OCI-LY3 (cell line): ENCODE measurements at regions not wholly inside any gene's neighbourhood (a gene's known extent, or its start where the extent isn't known, plus 50 kb on each side); places are given as distances from the start of the nearest gene placed in this dataset.

Experiments
- H2AFZ ChIP-seq: fragments of 200-600, 300-600 bp; shearing (Covaris generic); 2 replicates; pipeline ENCODE4 v1.6.0; 2014; ENCODE audit warnings: antibody characterized with exemption, low read depth, low read length
- H3K27ac ChIP-seq: fragments of 200-600, 300-600 bp; sonication (generic); 2 replicates; pipeline ENCODE4 v1.5.1; 2014; ENCODE audit warnings: mild to moderate bottlenecking, low read length, moderate library complexity, mixed read lengths
- H3K27me3 ChIP-seq: fragments of 200-600, 300-600 bp; sonication (generic); 2 replicates; pipeline ENCODE4 v1.6.1; 2014; ENCODE audit warnings: low read depth, low read length, mixed read lengths
- H3K36me3 ChIP-seq: fragments of 200-600, 300-600 bp; sonication (generic); replicated peaks from 2 replicates; pipeline ENCODE3; 2014; ENCODE audit warnings: low read depth, low read length, mixed read lengths
- H3K4me1 ChIP-seq: fragments of 300-600, 200-600 bp; sonication (generic); 2 replicates; pipeline ENCODE4 v1.6.1; 2014; ENCODE audit warnings: low read length, mixed read lengths
- H3K4me2 ChIP-seq: fragments of 200-600, 300-600 bp; sonication (generic); 2 replicates; pipeline ENCODE4 v1.6.1; 2014; ENCODE audit warnings: low read length, mixed read lengths
- H3K4me3 ChIP-seq: fragments of 300-600, 200-600 bp; sonication (generic); 2 replicates; pipeline ENCODE4 v1.5.1; 2014; ENCODE audit warnings: antibody characterized with exemption, mild to moderate bottlenecking, low read length, moderate library complexity
- H3K79me2 ChIP-seq: fragments of 300-600, 200-600 bp; shearing (Covaris generic); 2 replicates; pipeline ENCODE4 v1.6.1; 2014; ENCODE audit warnings: mild to moderate bottlenecking, low read length, mixed read lengths
- H3K9ac ChIP-seq: fragments of 300-600, 200-600 bp; shearing (Covaris generic); 2 replicates; pipeline ENCODE4 v1.6.0; 2014; ENCODE audit warnings: mild to moderate bottlenecking, low read length, moderate library complexity
- H3K9me3 ChIP-seq: fragments of 200-600, 300-600 bp; shearing (Covaris generic); 2 replicates; pipeline ENCODE4 v1.6.1; 2014; ENCODE audit warnings: low read length, mixed read lengths; ENCODE audit not compliant: insufficient read depth
- H4K20me1 ChIP-seq: fragments of 200-600, 300-600 bp; sonication (generic); 2 replicates; pipeline ENCODE4 v1.6.1; 2016; ENCODE audit warnings: low read length, mixed read lengths; ENCODE audit not compliant: insufficient read depth
- CTCF ChIP-seq: fragments of 200-600, 300-600 bp; sonication (generic); IDR thresholded peaks from 2 replicates; pipeline ENCODE4 v1.5.1; 2014; ENCODE audit warnings: antibody characterized with exemption, low read length, low read depth
- EZH2phosphoT487 ChIP-seq: fragments of 200-600 bp; shearing (Covaris generic); IDR thresholded peaks from 2 replicates; pipeline ENCODE4 v1.6.1; 2018; ENCODE audit warnings: antibody characterized with exemption, mixed run types, low read depth

GRCh38 chr5:68995845-68996545, 97.8 kb upstream of the SLC30A5 start:
- H3K79me2 ChIP-seq, result no peaks in the 10 kb centered on the region

GRCh38 chr5:68999181-68999580, 94.6 kb upstream of the SLC30A5 start:
- Histone ChIP-seq H3K9ac (no peak overlapping the region), H3K27me3 (no peaks in the 10 kb centered on the region), H3K79me2 (no peaks in the 10 kb centered on the region), H2AFZ (no peak overlapping the region), H3K4me2 (no peak overlapping the region), H3K36me3 (no peaks in the 10 kb centered on the region), H3K4me3 (no peak overlapping the region), H4K20me1 (no peaks in the 10 kb centered on the region), H3K9me3 (no peaks in the 10 kb centered on the region), H3K27ac (no peak overlapping the region), H3K4me1 (peaks cover 16% of the 10 kb centered on the region)
- TF ChIP-seq CTCF (no peak), EZH2phosphoT487 (no peak)

More at GRCh38 chr5:68995845-68996545, 97.8 kb upstream of the SLC30A5 start:
- Histone ChIP-seq H3K27me3 (no peaks in the 10 kb centered on the region), H2AFZ (no peak overlapping the region), H3K4me2 (no peak overlapping the region), H3K4me1 (peaks cover 16% of the 10 kb centered on the region), H3K27ac (no peak overlapping the region), H3K4me3 (no peak overlapping the region), H3K9me3 (no peaks in the 10 kb centered on the region), H3K9ac (no peak overlapping the region), H3K36me3 (no peaks in the 10 kb centered on the region), H4K20me1 (no peaks in the 10 kb centered on the region)
- TF ChIP-seq CTCF, result no peak
- no peak for TF ChIP-seq EZH2phosphoT487

- TF ChIP-seq EZH2phosphoT487 (no peak), CTCF (no peak)
- Histone ChIP-seq H3K36me3 (no peaks in the 10 kb centered on the region), H3K4me2 (no peak overlapping the region), H3K4me1 (peaks cover 6% of the 10 kb centered on the region), H3K27me3 (no peaks in the 10 kb centered on the region), H3K27ac (no peak overlapping the region), H3K9me3 (no peaks in the 10 kb centered on the region), H3K79me2 (no peaks in the 10 kb centered on the region), H4K20me1 (no peaks in the 10 kb centered on the region), H2AFZ (no peak overlapping the region), H3K4me3 (no peak overlapping the region), H3K9ac (no peak overlapping the region)
These were observed 93.4 kb upstream of the SLC30A5 start for GRCh38 chr5:69000216-69000919.

- no peak overlapping the region for H3K9ac ChIP-seq
- no peak overlapping the region for H3K27ac ChIP-seq
- no peaks in the 10 kb centered on the region; the same call in 1 of the 2 replicates for H3K4me1 ChIP-seq
- H4K20me1 ChIP-seq, result no peaks in the 10 kb centered on the region
- H3K4me2 ChIP-seq, result no peak overlapping the region
- TF ChIP-seq EZH2phosphoT487 (no peak), CTCF (no peak)
- no peak overlapping the region for H3K4me3 ChIP-seq
- no peaks in the 10 kb centered on the region for H3K9me3 ChIP-seq
- no peaks in the 10 kb centered on the region for H3K79me2 ChIP-seq
- no peak overlapping the region for H2AFZ ChIP-seq
- no peaks in the 10 kb centered on the region for H3K36me3 ChIP-seq
- no peaks in the 10 kb centered on the region for H3K27me3 ChIP-seq
These were observed 92.9 kb upstream of the SLC30A5 start for GRCh38 chr5:69000949-69001348.
